ENCODE measurements at regions not wholly inside any gene's neighbourhood (a gene's known extent, or its start where the extent isn't known, plus 50 kb on each side); places are given as distances from the start of the nearest gene placed in this dataset.
"Not testable (repeated sequence)": the region's sequence is repeated elsewhere in the genome, so short reads cannot be mapped to it uniquely, and the experiment has no call there.

- in situ Hi-C loops (cut with HindIII; ENCODE audit: low pct_ligation_motif_present, low pct_unique_long_range_greater_than_20kb, low sequenced_read_pairs): no loop called here
- DNase-seq: no peak
Measured at GRCh38 chr14:62468946-62469345, 576.3 kb downstream of the KCNH5 start.

GRCh38 chr14:62470935-62471334, 574.3 kb downstream of the KCNH5 start:
- in situ Hi-C loops (cut with HindIII; ENCODE audit: low pct_ligation_motif_present, low pct_unique_long_range_greater_than_20kb, low sequenced_read_pairs): no loop called here
- DNase-seq: no peak

GRCh38 chr14:62491146-62491545, 554.1 kb downstream of the KCNH5 start:
- in situ Hi-C loops (cut with HindIII; ENCODE audit: low pct_ligation_motif_present, low pct_unique_long_range_greater_than_20kb, low sequenced_read_pairs): no loop called here
- no peak for DNase-seq

- in situ Hi-C loops (cut with HindIII; ENCODE audit: low pct_ligation_motif_present, low pct_unique_long_range_greater_than_20kb, low sequenced_read_pairs): no loop called here
- no peak for DNase-seq
Measured at GRCh38 chr14:62497708-62498107, 547.5 kb downstream of the KCNH5 start.

- in situ Hi-C loops (cut with HindIII; ENCODE audit: low pct_ligation_motif_present, low pct_unique_long_range_greater_than_20kb, low sequenced_read_pairs): no loop called here
- no peak for DNase-seq
Measured at GRCh38 chr14:62501021-62501750, 544.1 kb downstream of the KCNH5 start.

- no peak for DNase-seq
- in situ Hi-C loops (cut with HindIII; ENCODE audit: low pct_ligation_motif_present, low pct_unique_long_range_greater_than_20kb, low sequenced_read_pairs): no loop called here
Measured at GRCh38 chr14:62505045-62505444, 540.2 kb downstream of the KCNH5 start.

GRCh38 chr14:62521309-62521708, 523.9 kb downstream of the KCNH5 start:
- in situ Hi-C loops (cut with HindIII; ENCODE audit: low pct_ligation_motif_present, low pct_unique_long_range_greater_than_20kb, low sequenced_read_pairs): not testable (repeated sequence)

GRCh38 chr14:62528296-62528695, 517.0 kb downstream of the KCNH5 start:
- no peak for DNase-seq
- in situ Hi-C loops (cut with HindIII; ENCODE audit: low pct_ligation_motif_present, low pct_unique_long_range_greater_than_20kb, low sequenced_read_pairs): no loop called here

More at GRCh38 chr14:62521309-62521708, 523.9 kb downstream of the KCNH5 start:
- DNase-seq: not testable (repeated sequence)

- DNase-seq: no peak
- in situ Hi-C loops (cut with HindIII; ENCODE audit: low pct_ligation_motif_present, low pct_unique_long_range_greater_than_20kb, low sequenced_read_pairs): no loop called here
Measured at GRCh38 chr14:62532181-62532580, 513.1 kb downstream of the KCNH5 start.

GRCh38 chr14:62546862-62547474, 498.3 kb downstream of the KCNH5 start:
- in situ Hi-C loops (cut with HindIII; ENCODE audit: low pct_ligation_motif_present, low pct_unique_long_range_greater_than_20kb, low sequenced_read_pairs): no loop called here
- no peak for DNase-seq

- DNase-seq: no peak
- in situ Hi-C loops (cut with HindIII; ENCODE audit: low pct_ligation_motif_present, low pct_unique_long_range_greater_than_20kb, low sequenced_read_pairs): no loop called here
Measured at GRCh38 chr14:62557416-62557815, 487.8 kb downstream of the KCNH5 start.

- in situ Hi-C loops (cut with HindIII; ENCODE audit: low pct_ligation_motif_present, low pct_unique_long_range_greater_than_20kb, low sequenced_read_pairs): no loop called here
- DNase-seq: no peak
Measured at GRCh38 chr14:62558451-62558850, 486.8 kb downstream of the KCNH5 start.

GRCh38 chr14:62585247-62585646, 460.0 kb downstream of the KCNH5 start:
- in situ Hi-C loops (cut with HindIII; ENCODE audit: low pct_ligation_motif_present, low pct_unique_long_range_greater_than_20kb, low sequenced_read_pairs): no loop called here
- no peak for DNase-seq

- no peak for DNase-seq
- in situ Hi-C loops (cut with HindIII; ENCODE audit: low pct_ligation_motif_present, low pct_unique_long_range_greater_than_20kb, low sequenced_read_pairs): no loop called here
Measured at GRCh38 chr14:62592877-62593276, 452.4 kb downstream of the KCNH5 start.

GRCh38 chr14:62597143-62597542, 448.1 kb downstream of the KCNH5 start:
- no peak for DNase-seq
- in situ Hi-C loops (cut with HindIII; ENCODE audit: low pct_ligation_motif_present, low pct_unique_long_range_greater_than_20kb, low sequenced_read_pairs): no loop called here

GRCh38 chr14:62599616-62600385, 445.5 kb downstream of the KCNH5 start:
- no peak for DNase-seq
- in situ Hi-C loops (cut with HindIII; ENCODE audit: low pct_ligation_motif_present, low pct_unique_long_range_greater_than_20kb, low sequenced_read_pairs): no loop called here

- in situ Hi-C loops (cut with HindIII; ENCODE audit: low pct_ligation_motif_present, low pct_unique_long_range_greater_than_20kb, low sequenced_read_pairs): no loop called here
- no peak for DNase-seq
Measured at GRCh38 chr14:62602712-62603111, 442.5 kb downstream of the KCNH5 start.

- no peak for DNase-seq
- in situ Hi-C loops (cut with HindIII; ENCODE audit: low pct_ligation_motif_present, low pct_unique_long_range_greater_than_20kb, low sequenced_read_pairs): no loop called here
Measured at GRCh38 chr14:62604524-62604923, 440.7 kb downstream of the KCNH5 start.

GRCh38 chr14:62614122-62614521, 431.1 kb downstream of the KCNH5 start:
- DNase-seq: no peak
- in situ Hi-C loops (cut with HindIII; ENCODE audit: low pct_ligation_motif_present, low pct_unique_long_range_greater_than_20kb, low sequenced_read_pairs): no loop called here

- in situ Hi-C loops (cut with HindIII; ENCODE audit: low pct_ligation_motif_present, low pct_unique_long_range_greater_than_20kb, low sequenced_read_pairs): no loop called here
Measured at GRCh38 chr14:62616668-62617067, 428.6 kb downstream of the KCNH5 start.

More at GRCh38 chr14:62616668-62617067, 428.6 kb downstream of the KCNH5 start:
- DNase-seq: no peak
